ENCODE measurements at regions not wholly inside any gene's neighbourhood (a gene's known extent, or its start where the extent isn't known, plus 50 kb on each side); places are given as distances from the start of the nearest gene placed in this dataset.

DNA sequence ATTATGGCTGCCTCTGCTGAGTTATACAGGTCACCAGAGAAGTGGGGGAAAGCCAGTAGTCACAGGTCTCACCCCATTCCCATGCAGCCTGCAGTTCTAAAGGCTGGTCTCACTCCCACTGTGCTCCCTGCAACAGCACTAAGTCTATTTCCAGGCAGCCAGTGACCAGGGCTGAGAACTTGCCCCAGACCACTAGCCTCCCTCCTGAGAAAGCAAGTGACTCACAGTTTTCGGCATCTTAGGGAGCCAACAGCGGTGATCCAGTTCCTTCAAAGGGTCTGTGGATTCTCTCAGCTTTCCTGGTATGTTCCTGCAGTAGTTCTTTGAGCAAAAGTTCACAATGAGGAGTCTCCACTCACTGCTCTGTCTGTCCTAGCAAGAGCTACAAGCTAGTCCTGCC, 329.6 kb upstream of the MAP2 start:
- ChIA-PET POLR2A (no interaction called here), CTCF (no interaction called here)
- Histone ChIP-seq H3K4me1 (ENCODE audit: control insufficient read depth, insufficient read depth, low read length) (no peaks in the 10 kb centered on the region), H3K27me3 (ENCODE audit: control insufficient read depth, insufficient read depth, low read length) (no peaks in the 10 kb centered on the region), H3K36me3 (ENCODE audit: control insufficient read depth, insufficient read depth, low read length) (no peaks in the 10 kb centered on the region), H3K9me3 (ENCODE audit: control insufficient read depth, insufficient read depth, low read depth, low read length) (no peaks in the 10 kb centered on the region), H3K27ac (ENCODE audit: low read length) (no peak overlapping the region), H3K4me3 (ENCODE audit: low read depth in 2 of 2, low read length in 2 of 2) (no peak overlapping the region)
- in situ Hi-C loops (cut with HindIII; ENCODE audit: low pct_unique_long_range_greater_than_20kb, low sequenced_read_pairs) (no loop called here), intact Hi-C loops (cut with micrococcal nuclease; ENCODE audit: unreplicated experiment) (no loop called here)
- TF ChIP-seq TCF7L2 (IDR thresholded peaks at IDR 0.05; ENCODE audit: low read depth, low read length) (no peak), SIN3A (IDR thresholded peaks at IDR 0.05; ENCODE audit: borderline replicate concordance, insufficient read depth, low read depth, low read length) (no peak), POLR2AphosphoS5 (IDR thresholded peaks at IDR 0.05; ENCODE audit: low read depth, low read length) (no peak)
- TF ChIP-seq, protein P1, sequence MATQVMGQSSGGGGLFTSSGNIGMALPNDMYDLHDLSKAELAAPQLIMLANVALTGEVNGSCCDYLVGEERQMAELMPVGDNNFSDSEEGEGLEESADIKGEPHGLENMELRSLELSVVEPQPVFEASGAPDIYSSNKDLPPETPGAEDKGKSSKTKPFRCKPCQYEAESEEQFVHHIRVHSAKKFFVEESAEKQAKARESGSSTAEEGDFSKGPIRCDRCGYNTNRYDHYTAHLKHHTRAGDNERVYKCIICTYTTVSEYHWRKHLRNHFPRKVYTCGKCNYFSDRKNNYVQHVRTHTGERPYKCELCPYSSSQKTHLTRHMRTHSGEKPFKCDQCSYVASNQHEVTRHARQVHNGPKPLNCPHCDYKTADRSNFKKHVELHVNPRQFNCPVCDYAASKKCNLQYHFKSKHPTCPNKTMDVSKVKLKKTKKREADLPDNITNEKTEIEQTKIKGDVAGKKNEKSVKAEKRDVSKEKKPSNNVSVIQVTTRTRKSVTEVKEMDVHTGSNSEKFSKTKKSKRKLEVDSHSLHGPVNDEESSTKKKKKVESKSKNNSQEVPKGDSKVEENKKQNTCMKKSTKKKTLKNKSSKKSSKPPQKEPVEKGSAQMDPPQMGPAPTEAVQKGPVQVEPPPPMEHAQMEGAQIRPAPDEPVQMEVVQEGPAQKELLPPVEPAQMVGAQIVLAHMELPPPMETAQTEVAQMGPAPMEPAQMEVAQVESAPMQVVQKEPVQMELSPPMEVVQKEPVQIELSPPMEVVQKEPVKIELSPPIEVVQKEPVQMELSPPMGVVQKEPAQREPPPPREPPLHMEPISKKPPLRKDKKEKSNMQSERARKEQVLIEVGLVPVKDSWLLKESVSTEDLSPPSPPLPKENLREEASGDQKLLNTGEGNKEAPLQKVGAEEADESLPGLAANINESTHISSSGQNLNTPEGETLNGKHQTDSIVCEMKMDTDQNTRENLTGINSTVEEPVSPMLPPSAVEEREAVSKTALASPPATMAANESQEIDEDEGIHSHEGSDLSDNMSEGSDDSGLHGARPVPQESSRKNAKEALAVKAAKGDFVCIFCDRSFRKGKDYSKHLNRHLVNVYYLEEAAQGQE (IDR thresholded peaks at IDR 0.05; ENCODE audit: insufficient read depth in 1 of 2, low read depth in 2 of 2, low read length in 1 of 2): no peak
- TF ChIP-seq, protein P2, sequence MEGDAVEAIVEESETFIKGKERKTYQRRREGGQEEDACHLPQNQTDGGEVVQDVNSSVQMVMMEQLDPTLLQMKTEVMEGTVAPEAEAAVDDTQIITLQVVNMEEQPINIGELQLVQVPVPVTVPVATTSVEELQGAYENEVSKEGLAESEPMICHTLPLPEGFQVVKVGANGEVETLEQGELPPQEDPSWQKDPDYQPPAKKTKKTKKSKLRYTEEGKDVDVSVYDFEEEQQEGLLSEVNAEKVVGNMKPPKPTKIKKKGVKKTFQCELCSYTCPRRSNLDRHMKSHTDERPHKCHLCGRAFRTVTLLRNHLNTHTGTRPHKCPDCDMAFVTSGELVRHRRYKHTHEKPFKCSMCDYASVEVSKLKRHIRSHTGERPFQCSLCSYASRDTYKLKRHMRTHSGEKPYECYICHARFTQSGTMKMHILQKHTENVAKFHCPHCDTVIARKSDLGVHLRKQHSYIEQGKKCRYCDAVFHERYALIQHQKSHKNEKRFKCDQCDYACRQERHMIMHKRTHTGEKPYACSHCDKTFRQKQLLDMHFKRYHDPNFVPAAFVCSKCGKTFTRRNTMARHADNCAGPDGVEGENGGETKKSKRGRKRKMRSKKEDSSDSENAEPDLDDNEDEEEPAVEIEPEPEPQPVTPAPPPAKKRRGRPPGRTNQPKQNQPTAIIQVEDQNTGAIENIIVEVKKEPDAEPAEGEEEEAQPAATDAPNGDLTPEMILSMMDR (IDR thresholded peaks at IDR 0.05): no peak
- BruUV-seq (replicated peaks): no TSS peak
- DNase-seq (ENCODE audit: low read depth, low spot score): no peak
- no peak for ATAC-seq

DNA sequence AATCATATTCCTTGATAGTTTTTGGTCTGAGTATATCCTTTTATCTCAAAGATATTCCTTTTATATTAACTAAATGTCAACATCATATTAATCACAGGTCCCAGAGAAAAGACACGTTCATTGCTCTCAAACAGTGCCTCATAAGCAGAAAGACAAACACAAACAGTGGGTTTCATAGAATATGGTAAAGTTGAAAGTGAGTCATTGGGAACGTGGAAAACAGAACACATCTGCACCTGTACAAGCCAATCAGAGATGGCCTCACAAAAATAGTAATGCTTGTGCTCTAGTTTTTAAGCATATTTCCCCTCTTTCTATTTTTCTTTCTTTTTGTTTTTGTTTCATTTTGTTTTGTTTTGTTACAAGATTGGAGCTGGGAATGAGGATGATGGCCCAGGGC, 328.4 kb upstream of the MAP2 start:
- ATAC-seq: no peak
- Histone ChIP-seq H3K36me3 (ENCODE audit: control insufficient read depth, insufficient read depth, low read length) (no peaks in the 10 kb centered on the region), H3K9me3 (ENCODE audit: control insufficient read depth, insufficient read depth, low read depth, low read length) (no peaks in the 10 kb centered on the region), H3K4me3 (ENCODE audit: low read depth in 2 of 2, low read length in 2 of 2) (no peak overlapping the region), H3K27ac (ENCODE audit: low read length) (no peak overlapping the region), H3K27me3 (ENCODE audit: control insufficient read depth, insufficient read depth, low read length) (no peaks in the 10 kb centered on the region), H3K4me1 (ENCODE audit: control insufficient read depth, insufficient read depth, low read length) (no peaks in the 10 kb centered on the region)
- no peak for TF ChIP-seq SIN3A (IDR thresholded peaks at IDR 0.05; ENCODE audit: borderline replicate concordance, insufficient read depth, low read depth, low read length)
- TF ChIP-seq, protein P2 (IDR thresholded peaks at IDR 0.05): no peak
- no peak for TF ChIP-seq TCF7L2 (IDR thresholded peaks at IDR 0.05; ENCODE audit: low read depth, low read length)
- no peak for TF ChIP-seq POLR2AphosphoS5 (IDR thresholded peaks at IDR 0.05; ENCODE audit: low read depth, low read length)
- TF ChIP-seq, protein P1 (IDR thresholded peaks at IDR 0.05; ENCODE audit: insufficient read depth in 1 of 2, low read depth in 2 of 2, low read length in 1 of 2): no peak
- ChIA-PET POLR2A (no interaction called here), CTCF (no interaction called here)
- intact Hi-C loops (cut with micrococcal nuclease; ENCODE audit: unreplicated experiment): no loop called here
- no peak for DNase-seq (ENCODE audit: low read depth, low spot score)
- BruUV-seq (replicated peaks): no TSS peak
- in situ Hi-C loops (cut with HindIII; ENCODE audit: low pct_unique_long_range_greater_than_20kb, low sequenced_read_pairs): no loop called here
